C4-2B (cell line): ENCODE measurements at regions not wholly inside any gene's neighbourhood (a gene's known extent, or its start where the extent isn't known, plus 50 kb on each side); places are given as distances from the start of the nearest gene placed in this dataset.

Experiments
- H3K27ac ChIP-seq: fragments of 450-650 bp; 2 replicates; pipeline ENCODE4 v1.5.1; 2017
- ZFX ChIP-seq: fragments of 450-650 bp; IDR thresholded peaks from 2 replicates; pipeline ENCODE4 v1.6.1; 2017
- TF ChIP-seq, protein P1 (sequence below): fragments of 450-650 bp; conservative IDR thresholded peaks from 2 replicates; pipeline ENCODE4 v1.5.1; 2017; ENCODE audit warnings: mild to moderate bottlenecking

DNA sequence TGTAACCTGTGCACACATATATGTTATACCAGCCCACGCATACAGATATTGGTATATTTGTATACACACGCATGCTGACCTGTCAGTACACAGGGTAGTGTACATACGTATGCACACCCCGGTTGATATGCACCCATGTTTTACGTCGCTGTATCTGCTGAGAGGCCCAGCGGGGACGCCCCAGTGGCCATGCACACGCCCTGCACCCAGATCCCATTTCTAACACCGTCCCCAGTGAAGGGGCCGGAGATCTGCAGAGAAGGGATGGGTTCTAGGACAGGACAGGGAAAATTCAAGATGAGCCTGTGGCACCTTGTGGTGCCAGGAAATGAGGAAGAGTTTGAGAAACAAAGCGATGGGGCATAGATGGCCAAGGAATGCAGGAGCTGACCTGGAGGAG, 57.2 kb upstream of the TTC34 start:
- no peak for TF ChIP-seq ZFX
- TF ChIP-seq, protein P1, sequence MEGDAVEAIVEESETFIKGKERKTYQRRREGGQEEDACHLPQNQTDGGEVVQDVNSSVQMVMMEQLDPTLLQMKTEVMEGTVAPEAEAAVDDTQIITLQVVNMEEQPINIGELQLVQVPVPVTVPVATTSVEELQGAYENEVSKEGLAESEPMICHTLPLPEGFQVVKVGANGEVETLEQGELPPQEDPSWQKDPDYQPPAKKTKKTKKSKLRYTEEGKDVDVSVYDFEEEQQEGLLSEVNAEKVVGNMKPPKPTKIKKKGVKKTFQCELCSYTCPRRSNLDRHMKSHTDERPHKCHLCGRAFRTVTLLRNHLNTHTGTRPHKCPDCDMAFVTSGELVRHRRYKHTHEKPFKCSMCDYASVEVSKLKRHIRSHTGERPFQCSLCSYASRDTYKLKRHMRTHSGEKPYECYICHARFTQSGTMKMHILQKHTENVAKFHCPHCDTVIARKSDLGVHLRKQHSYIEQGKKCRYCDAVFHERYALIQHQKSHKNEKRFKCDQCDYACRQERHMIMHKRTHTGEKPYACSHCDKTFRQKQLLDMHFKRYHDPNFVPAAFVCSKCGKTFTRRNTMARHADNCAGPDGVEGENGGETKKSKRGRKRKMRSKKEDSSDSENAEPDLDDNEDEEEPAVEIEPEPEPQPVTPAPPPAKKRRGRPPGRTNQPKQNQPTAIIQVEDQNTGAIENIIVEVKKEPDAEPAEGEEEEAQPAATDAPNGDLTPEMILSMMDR, result no peak

DNA sequence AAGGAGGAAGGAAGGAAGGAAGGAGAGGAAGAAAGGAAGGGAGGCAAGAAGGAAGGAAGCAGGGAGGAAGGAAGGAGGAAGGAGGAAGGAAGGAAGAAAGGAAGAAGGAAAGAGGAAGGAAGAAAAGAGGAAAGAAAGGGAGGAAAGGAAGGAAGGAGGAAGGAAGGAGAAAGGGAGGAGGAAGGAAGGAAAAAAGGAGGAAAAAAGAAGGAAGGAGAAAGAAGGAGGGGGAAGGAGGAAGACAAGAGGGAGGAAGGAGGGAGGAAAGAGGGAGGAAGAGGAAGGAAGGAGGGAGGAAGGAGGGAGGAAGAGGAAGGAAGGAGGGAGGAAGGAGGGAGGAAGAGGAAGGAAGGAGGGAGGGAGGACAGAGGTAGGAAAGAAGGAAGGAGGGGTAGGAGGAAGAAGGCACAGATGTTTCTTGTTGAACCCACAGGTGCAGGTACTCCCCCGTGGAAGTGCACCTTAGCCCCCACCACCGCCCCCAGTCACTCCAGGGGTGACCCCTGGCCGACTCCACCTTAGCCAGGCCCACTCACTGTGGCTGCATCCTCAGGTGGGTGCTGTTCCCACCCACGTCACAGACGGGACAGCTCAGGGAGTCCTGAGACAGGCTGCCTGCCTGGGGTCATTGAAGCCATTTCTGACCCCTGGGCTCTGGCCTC, 57.9 kb upstream of the TTC34 start:
- no peak for TF ChIP-seq ZFX
- TF ChIP-seq, protein P1, result no peak
- no peak overlapping the region for H3K27ac ChIP-seq

More for the DNA sequence above, 57.2 kb upstream of the TTC34 start:
- no peak overlapping the region for H3K27ac ChIP-seq

GRCh38 chr1:2859881-2860430, 58.5 kb upstream of the TTC34 start:
- TF ChIP-seq, protein P1, result no peak
- TF ChIP-seq ZFX, result no peak
- no peak overlapping the region for H3K27ac ChIP-seq

DNA sequence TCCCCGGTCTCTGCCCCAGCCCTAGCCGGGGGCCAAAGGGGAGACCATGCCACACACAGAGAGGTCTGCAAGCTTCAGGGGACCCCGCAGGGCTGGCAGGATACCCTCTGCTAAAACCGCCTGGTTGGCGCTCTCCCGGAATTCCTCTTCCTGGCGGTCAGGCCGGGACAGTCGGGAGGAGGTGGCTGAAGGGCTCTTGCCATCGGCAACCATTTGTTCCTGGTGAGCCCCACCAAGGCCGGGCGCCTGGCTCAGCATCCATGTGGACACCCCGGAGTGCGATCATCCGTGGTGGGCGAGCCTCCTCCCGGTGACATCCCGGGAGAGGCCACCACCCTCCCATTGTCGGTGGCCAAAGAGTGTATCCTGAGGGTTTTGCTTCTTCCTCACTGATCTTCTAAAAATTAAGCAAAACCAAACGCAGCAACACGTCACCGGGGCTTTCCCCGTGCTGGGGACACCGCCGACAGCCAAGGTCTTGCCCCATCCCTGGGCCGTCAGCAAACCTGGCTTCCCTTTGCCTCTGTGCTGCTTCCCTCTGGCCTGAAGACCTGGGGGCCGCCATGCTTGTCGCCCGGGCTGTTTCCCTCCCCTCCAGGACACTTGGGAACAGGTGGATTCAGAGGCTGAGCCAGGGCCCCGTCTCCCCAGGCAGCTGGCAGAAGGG, 59.1 kb upstream of the TTC34 start:
- no peak for TF ChIP-seq ZFX
- TF ChIP-seq, protein P1, result no peak
- H3K27ac ChIP-seq, result no peak overlapping the region

DNA sequence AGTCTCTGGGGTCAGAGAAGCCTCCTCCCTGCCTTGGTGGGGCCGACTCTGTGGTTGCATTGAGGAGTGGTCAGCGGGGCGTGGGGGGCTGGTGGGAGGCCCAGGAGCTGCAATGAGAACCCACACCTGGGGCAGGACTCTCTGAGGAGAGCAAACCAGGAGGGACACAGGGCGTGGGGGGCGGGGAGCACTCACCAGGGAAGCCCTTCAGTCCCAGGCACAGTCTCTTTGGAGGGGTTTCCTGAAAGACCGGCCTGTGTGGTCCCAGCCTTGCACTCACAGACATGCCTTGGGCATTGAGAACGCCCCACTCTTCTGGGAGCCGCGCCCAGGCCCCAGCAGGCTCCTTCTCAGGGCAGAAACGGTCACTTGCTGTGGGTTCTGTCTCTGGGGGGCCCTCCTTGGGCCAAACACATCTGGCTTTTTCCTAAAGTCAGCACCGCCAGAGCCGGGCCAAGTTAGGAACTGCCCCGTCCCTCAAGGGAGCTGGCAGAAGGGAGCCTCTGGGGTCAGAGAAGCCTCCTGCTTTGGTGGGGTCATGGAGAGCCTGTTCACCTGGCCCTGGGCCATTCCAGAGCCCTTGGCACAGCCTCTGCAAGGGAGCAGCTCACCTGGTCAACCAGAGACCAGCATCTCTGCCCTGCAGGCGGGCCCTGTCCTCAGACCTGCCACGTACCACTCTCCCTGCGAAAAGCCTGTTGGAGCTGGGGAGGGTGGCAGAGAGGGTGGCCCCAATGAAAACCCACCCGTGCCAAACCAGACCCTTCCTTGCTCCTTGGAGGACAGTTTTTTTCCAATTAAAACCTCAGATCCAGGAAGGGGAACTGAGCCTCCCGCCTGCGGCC, 59.9 kb upstream of the TTC34 start:
- TF ChIP-seq, protein P1, result no peak
- TF ChIP-seq ZFX, result no peak
- no peak overlapping the region for H3K27ac ChIP-seq

GRCh38 chr1:2861988-2862813, 60.7 kb upstream of the TTC34 start:
- H3K27ac ChIP-seq, result no peak overlapping the region

More at GRCh38 chr1:2861988-2862813, 60.7 kb upstream of the TTC34 start:
- TF ChIP-seq, protein P1, result no peak; the same call in 1 of the 2 replicates
- TF ChIP-seq ZFX, result no peak
